H9 (cell line): ENCODE measurements at regions not wholly inside any gene's neighbourhood (a gene's known extent, or its start where the extent isn't known, plus 50 kb on each side); places are given as distances from the start of the nearest gene placed in this dataset.

Source experiments
- DNase-seq: peaks from one replicate; pipeline ENCODE4 v3.0.0-alpha.2; 2017
- H2AFZ ChIP-seq: one replicate; pipeline ENCODE4 v1.6.1; 2013; ENCODE audit warnings: mild to moderate bottlenecking, low read length, control low read depth, moderate library complexity
- H2AK5ac ChIP-seq: 2 replicates; pipeline ENCODE4 v1.6.1; 2013; ENCODE audit warnings: low read length, control low read depth, mixed read lengths; ENCODE audit not compliant: insufficient read length
- H2BK120ac ChIP-seq: one replicate; pipeline ENCODE4 v1.6.1; 2013; ENCODE audit warnings: low read depth, mild to moderate bottlenecking, low read length, control low read depth, inconsistent platforms; ENCODE audit not compliant: poor library complexity, severe bottlenecking
- H2BK12ac ChIP-seq: 2 replicates; pipeline ENCODE4 v1.6.1; 2013; ENCODE audit warnings: low read length, control low read depth, mixed read lengths, low read depth; ENCODE audit not compliant: insufficient read length
- H2BK15ac ChIP-seq: 2 replicates; pipeline ENCODE4 v1.6.1; 2013; ENCODE audit warnings: low read depth, low read length, control low read depth
- H2BK20ac ChIP-seq: one replicate; pipeline ENCODE4 v1.6.1; 2013; ENCODE audit warnings: low read depth, mild to moderate bottlenecking, low read length, control low read depth, inconsistent platforms; ENCODE audit not compliant: poor library complexity, severe bottlenecking
- H2BK5ac ChIP-seq: 2 replicates; pipeline ENCODE4 v1.6.1; 2013; ENCODE audit warnings: low read length, control low read depth, mixed read lengths; ENCODE audit not compliant: insufficient read length
- H3K14ac ChIP-seq: 2 replicates; pipeline ENCODE4 v1.6.1; 2013; ENCODE audit warnings: low read length, control low read depth; ENCODE audit not compliant: insufficient read depth
- H3K18ac ChIP-seq: 2 replicates; pipeline ENCODE4 v1.6.1; 2013; ENCODE audit warnings: low read depth, mild to moderate bottlenecking, mixed read lengths, low read length, control low read depth; ENCODE audit not compliant: insufficient read length
- H3K23ac ChIP-seq: 2 replicates; pipeline ENCODE4 v1.6.1; 2013; ENCODE audit warnings: low read length, control low read depth, mixed read lengths, low read depth; ENCODE audit not compliant: insufficient read length
- H3K23me2 ChIP-seq: 2 replicates; pipeline ENCODE4 v1.6.1; 2013; ENCODE audit warnings: low read depth, mild to moderate bottlenecking, mixed read lengths, low read length, control low read depth; ENCODE audit not compliant: insufficient read length, poor library complexity, severe bottlenecking
- H3K27ac ChIP-seq: 2 replicates; pipeline ENCODE4 v1.5.1; 2013; ENCODE audit warnings: low read length, control low read depth, mixed read lengths, low read depth; ENCODE audit not compliant: insufficient read length
- H3K27me3 ChIP-seq: 2 replicates; pipeline ENCODE4 v1.6.1; 2013; ENCODE audit warnings: low read length, control low read depth, inconsistent platforms; ENCODE audit not compliant: insufficient read depth
- H3K4ac ChIP-seq: 2 replicates; pipeline ENCODE4 v1.6.1; 2013; ENCODE audit warnings: low read depth, mild to moderate bottlenecking, control low read depth, inconsistent platforms, low read length, moderate library complexity
- H3K4me1 ChIP-seq: 2 replicates; pipeline ENCODE4 v1.6.1; 2013; ENCODE audit warnings: low read length, control low read depth, inconsistent platforms; ENCODE audit not compliant: insufficient read depth
- H3K4me2 ChIP-seq: 2 replicates; pipeline ENCODE4 v1.6.1; 2013; ENCODE audit warnings: low read length, control low read depth, mixed read lengths; ENCODE audit not compliant: insufficient read length, insufficient read depth
- H3K56ac ChIP-seq: 2 replicates; pipeline ENCODE4 v1.6.1; 2013; ENCODE audit warnings: low read depth, mild to moderate bottlenecking, mixed read lengths, low read length, control low read depth; ENCODE audit not compliant: insufficient read length
- H3K79me1 ChIP-seq: 2 replicates; pipeline ENCODE4 v1.6.1; 2013; ENCODE audit warnings: low read depth, mild to moderate bottlenecking, moderate library complexity, low read length, control low read depth, inconsistent platforms; ENCODE audit not compliant: insufficient read depth, poor library complexity, severe bottlenecking
- H3K79me2 ChIP-seq: 2 replicates; pipeline ENCODE4 v1.6.1; 2013; ENCODE audit warnings: low read length, control low read depth, inconsistent platforms; ENCODE audit not compliant: insufficient read depth
- H3K9ac ChIP-seq: 2 replicates; pipeline ENCODE4 v1.6.1; 2013; ENCODE audit warnings: low read length, control low read depth, mixed read lengths; ENCODE audit not compliant: insufficient read length; ENCODE audit errors: extremely low read depth
- H3K9me3 ChIP-seq: one replicate; pipeline ENCODE4 v1.6.1; 2013; ENCODE audit warnings: low read depth, low read length, inconsistent platforms; ENCODE audit not compliant: control insufficient read depth
- H3T11ph ChIP-seq: one replicate; pipeline ENCODE4 v1.6.1; 2013; ENCODE audit warnings: mild to moderate bottlenecking, low read length, control low read depth, inconsistent platforms
- H4K20me1 ChIP-seq: one replicate; pipeline ENCODE4 v1.6.1; 2013; ENCODE audit not compliant: control insufficient read depth, insufficient read length, insufficient read depth
- H4K5ac ChIP-seq: 2 replicates; pipeline ENCODE4 v1.6.1; 2013; ENCODE audit warnings: low read depth, mild to moderate bottlenecking, mixed read lengths, low read length, control low read depth; ENCODE audit not compliant: insufficient read length
- H4K8ac ChIP-seq: replicated peaks from 2 replicates; pipeline ENCODE4 v1.6.1; 2013; ENCODE audit warnings: low read length, control low read depth, mixed read lengths, low read depth; ENCODE audit not compliant: insufficient read length
- H4K91ac ChIP-seq: 2 replicates; pipeline ENCODE4 v1.6.1; 2013; ENCODE audit warnings: low read depth, mild to moderate bottlenecking, moderate library complexity, mixed read lengths, low read length, control low read depth; ENCODE audit not compliant: insufficient read length
- H3K27ac Mint-ChIP-seq, 3 experiments: 2 replicates in 2 of 3; 3 replicates in 1 of 3; pipeline ENCODE4 v1.8.0; 2020 to 2021; ENCODE audit warnings: mixed read lengths in 3 of 3, mild to moderate bottlenecking in 1 of 3, moderate library complexity in 1 of 3
- H3K27me3 Mint-ChIP-seq: 2 replicates; pipeline ENCODE4 v1.8.0; 2021; ENCODE audit warnings: low read depth, mild to moderate bottlenecking, moderate library complexity, mixed read lengths
- H3K36me3 Mint-ChIP-seq, 3 experiments: 2 replicates in 2 of 3; 3 replicates in 1 of 3; pipeline ENCODE4 v1.8.0; 2020 to 2021; ENCODE audit warnings: low read depth in 3 of 3, mixed read lengths in 3 of 3; ENCODE audit not compliant: insufficient read depth in 1 of 3
- H3K4me1 Mint-ChIP-seq, 2 experiments: 2 replicates each; pipeline ENCODE4 v1.8.0; 2020; ENCODE audit warnings: mixed read lengths in 2 of 2
- H3K4me3 Mint-ChIP-seq, 2 experiments: 2 replicates in 1 of 2; 3 replicates in 1 of 2; pipeline ENCODE4 v1.8.0; 2020 to 2021; ENCODE audit warnings: mild to moderate bottlenecking in 2 of 2, mixed read lengths in 2 of 2, moderate library complexity in 1 of 2
- H3K9me3 Mint-ChIP-seq, 2 experiments: 2 replicates in 1 of 2; 3 replicates in 1 of 2; pipeline ENCODE4 v1.8.0; 2020; ENCODE audit warnings: mild to moderate bottlenecking in 2 of 2, mixed read lengths in 2 of 2, moderate library complexity in 1 of 2
- WGBS: extraction: QIAGEN DNeasy Blood & Tissue Kit; methylation state at CpG from one replicate; pipeline ENCODE4 v1.1.7; 2013; ENCODE audit warnings: missing lambda C conversion rate, low lambda C conversion rate, mixed read lengths; ENCODE audit not compliant: insufficient read length; ENCODE audit errors: extremely low coverage; 5-methylcytosine and 5-hydroxymethylcytosine counted together
- TF ChIP-seq, protein P1 (sequence below): fragments of 200-600 bp; sonication (generic); conservative IDR thresholded peaks from 3 replicates; pipeline ENCODE4 v1.8.0; 2021; ENCODE audit warnings: antibody characterized with exemption, mild to moderate bottlenecking

DNA sequence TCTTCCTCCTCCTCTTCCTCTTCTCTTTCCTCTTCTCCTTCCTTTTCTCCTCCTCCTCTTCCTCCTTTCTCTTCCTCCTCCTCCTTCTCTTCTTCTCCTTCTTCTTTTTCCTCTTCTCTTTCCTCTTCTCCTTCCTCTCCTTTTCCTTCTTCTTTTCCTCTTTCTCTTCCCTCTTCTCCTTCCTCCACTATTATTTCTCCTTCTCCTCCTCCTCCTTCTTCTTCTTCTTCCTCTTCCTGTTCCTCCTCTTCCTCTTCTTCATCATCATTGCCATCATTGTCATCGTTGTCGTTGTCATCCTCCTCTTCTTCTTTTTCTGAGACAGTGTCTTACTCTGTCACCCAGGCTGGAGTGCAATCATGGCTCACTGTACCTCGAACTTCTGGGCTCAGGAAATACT is 256.3 kb upstream of the SOX4 start:
- H3K79me2 ChIP-seq = no peaks in the 10 kb centered on the region
- no peak overlapping the region for H3K23ac ChIP-seq
- Mint-ChIP-seq H3K27me3 (no peaks in the 10 kb centered on the region; the same call in 1 of the 2 replicates), H3K4me1 (no peaks in the 10 kb centered on the region), H3K36me3 (peaks cover 0 to 4% (median 0%) of the 10 kb centered on the region in 3 experiments; a peak in 3 of 7 replicates), H3K9me3 (peaks cover 2 to 3% of the 10 kb centered on the region in 2 experiments; a peak in 3 of 5 replicates), H3K27ac (no peak overlapping the region; a peak in 1 of 7 replicates), H3K4me3 (no peak overlapping the region)
- no peaks in the 10 kb centered on the region for H3K4me1 ChIP-seq
- H3K14ac ChIP-seq = no peak overlapping the region
- H3K9me3 ChIP-seq = no peaks in the 10 kb centered on the region
- H2AFZ ChIP-seq = no peak overlapping the region
- H3K4me2 ChIP-seq = no peak overlapping the region
- no peak overlapping the region for H3K9ac ChIP-seq
- no peak overlapping the region for H2BK5ac ChIP-seq
- WGBS = no CpG with 5 or more reads among the region's 3 CpGs
- TF ChIP-seq, protein P1, sequence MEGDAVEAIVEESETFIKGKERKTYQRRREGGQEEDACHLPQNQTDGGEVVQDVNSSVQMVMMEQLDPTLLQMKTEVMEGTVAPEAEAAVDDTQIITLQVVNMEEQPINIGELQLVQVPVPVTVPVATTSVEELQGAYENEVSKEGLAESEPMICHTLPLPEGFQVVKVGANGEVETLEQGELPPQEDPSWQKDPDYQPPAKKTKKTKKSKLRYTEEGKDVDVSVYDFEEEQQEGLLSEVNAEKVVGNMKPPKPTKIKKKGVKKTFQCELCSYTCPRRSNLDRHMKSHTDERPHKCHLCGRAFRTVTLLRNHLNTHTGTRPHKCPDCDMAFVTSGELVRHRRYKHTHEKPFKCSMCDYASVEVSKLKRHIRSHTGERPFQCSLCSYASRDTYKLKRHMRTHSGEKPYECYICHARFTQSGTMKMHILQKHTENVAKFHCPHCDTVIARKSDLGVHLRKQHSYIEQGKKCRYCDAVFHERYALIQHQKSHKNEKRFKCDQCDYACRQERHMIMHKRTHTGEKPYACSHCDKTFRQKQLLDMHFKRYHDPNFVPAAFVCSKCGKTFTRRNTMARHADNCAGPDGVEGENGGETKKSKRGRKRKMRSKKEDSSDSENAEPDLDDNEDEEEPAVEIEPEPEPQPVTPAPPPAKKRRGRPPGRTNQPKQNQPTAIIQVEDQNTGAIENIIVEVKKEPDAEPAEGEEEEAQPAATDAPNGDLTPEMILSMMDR = no peak
- H3K4ac ChIP-seq = no peak overlapping the region
- no peak overlapping the region for H3K27ac ChIP-seq
- no peaks in the 10 kb centered on the region for H3K23me2 ChIP-seq
- no peak overlapping the region for H3K56ac ChIP-seq
- no peak overlapping the region for H4K5ac ChIP-seq
- H2AK5ac ChIP-seq = no peak overlapping the region
- no peaks in the 10 kb centered on the region for H3K27me3 ChIP-seq
- H2BK15ac ChIP-seq = no peak overlapping the region
- H4K20me1 ChIP-seq = no peaks in the 10 kb centered on the region
- H4K8ac ChIP-seq = no peak overlapping the region
- H3K79me1 ChIP-seq = no peaks in the 10 kb centered on the region
- H4K91ac ChIP-seq = no peak overlapping the region
- no peak overlapping the region for H2BK20ac ChIP-seq
- H3K18ac ChIP-seq = no peak overlapping the region
- H2BK120ac ChIP-seq = no peak overlapping the region
- no peak overlapping the region for H3T11ph ChIP-seq
- no peak overlapping the region for H2BK12ac ChIP-seq
- no peak for DNase-seq
